ENCODE measurements at regions not wholly inside any gene's neighbourhood (a gene's known extent, or its start where the extent isn't known, plus 50 kb on each side); places are given as distances from the start of the nearest gene placed in this dataset.

DNA sequence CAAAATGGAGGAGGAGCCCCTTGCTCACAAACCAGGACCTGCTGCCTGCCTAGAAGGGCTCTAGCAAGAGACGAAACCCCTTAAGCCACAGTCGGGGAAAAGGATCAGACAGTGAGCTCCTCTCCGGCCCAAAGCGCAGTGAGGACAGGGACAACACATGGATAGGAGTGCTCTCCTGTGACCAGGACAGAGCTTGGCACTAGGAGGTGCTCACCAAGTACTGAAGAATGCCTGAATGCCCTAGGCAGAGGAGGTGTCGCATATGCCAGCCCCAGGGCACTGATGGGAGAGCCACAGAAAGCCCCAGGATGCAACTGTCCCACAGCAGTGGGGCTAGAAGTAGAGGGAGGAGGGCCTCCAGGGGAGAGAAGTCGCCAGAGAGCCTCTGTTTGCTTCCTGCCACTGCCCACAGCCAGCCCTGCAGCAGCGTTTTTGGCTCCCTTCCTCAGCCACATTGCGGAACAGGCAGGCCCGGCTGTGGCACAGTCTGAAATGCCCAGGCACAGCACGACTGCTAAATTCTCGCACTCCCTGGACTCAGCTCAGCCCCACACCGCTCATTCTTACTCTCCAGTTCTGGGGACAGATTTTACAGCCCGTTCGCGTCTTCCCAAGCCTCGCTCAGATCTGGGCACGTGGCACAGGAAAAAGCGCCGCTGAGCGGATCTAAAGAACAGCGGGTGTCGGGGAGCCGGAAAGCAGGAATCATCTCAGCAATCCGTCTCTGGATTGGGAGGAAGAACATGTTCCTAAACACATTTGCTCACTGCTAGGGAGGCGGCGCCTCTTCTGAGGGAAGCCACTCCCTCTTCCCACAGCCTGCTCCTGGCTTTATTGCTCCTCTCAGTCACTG lies 98.7 kb upstream of the POU3F3 start:
- Histone ChIP-seq H3K9ac (ENCODE audit: insufficient read depth, low read length, poor library complexity, severe bottlenecking) (peak overlapping the region; percentile 33), H4K20me1 (ENCODE audit: insufficient read depth, low read length) (no peaks in the 10 kb centered on the region), H2AFZ (ENCODE audit: insufficient read depth, low read depth, low read length, poor library complexity, severe bottlenecking) (peak overlapping the region; percentile 73), H3K4me3 (replicated peaks in 1 of 3; ENCODE audit: low read depth in 2 of 3, low read length in 3 of 3) (peak overlapping the region in 2 of 3 experiments; percentile 25 to 55), H3K4me2 (replicated peaks; ENCODE audit: extremely low read depth, low read length, poor library complexity, severe bottlenecking) (peak overlapping the region; percentile 69), H3K4me1 (ENCODE audit: control insufficient read depth in 1 of 2, insufficient read depth in 2 of 2, low read length in 2 of 2) (peaks cover 18 to 22% of the 10 kb centered on the region in 2 donors), H3K27me3 (ENCODE audit: control insufficient read depth in 2 of 2, insufficient read depth in 2 of 2, low read length in 2 of 2) (no peaks in the 10 kb centered on the region), H3K36me3 (replicated peaks in 1 of 2; ENCODE audit: control insufficient read depth in 1 of 2, insufficient read depth in 2 of 2, low read length in 2 of 2) (no peaks in the 10 kb centered on the region), H3K79me2 (ENCODE audit: insufficient read depth, low read length) (no peaks in the 10 kb centered on the region), H3K9me3 (replicated peaks in 1 of 2; ENCODE audit: control insufficient read depth in 1 of 2, insufficient read depth in 1 of 2, low read length in 2 of 2) (no peaks in the 10 kb centered on the region), H3K27ac (ENCODE audit: low read depth in 1 of 2, low read length in 2 of 2) (peak overlapping the region; percentile 15 to 29)
- H3K9me3 Mint-ChIP-seq, result peaks cover 0 to 3% (median 0%) of the 10 kb centered on the region in 7 donors
- peak overlapping the region; percentile 7 to 88 (median 68) for H3K27ac Mint-ChIP-seq
- peaks cover 33% of the 10 kb centered on the region for H3K4me1 Mint-ChIP-seq
- H3K36me3 Mint-ChIP-seq, result no peaks in the 10 kb centered on the region
- intact Hi-C loops (cut with micrococcal nuclease), result no loop called here
- 19% methylated on average over 25 of the region's 26 CpGs for WGBS (ENCODE audit: insufficient coverage)
- peak overlapping the region; percentile 55 to 87 for H3K4me3 Mint-ChIP-seq
- DNase-seq, result peak; percentile 23 to 48 (median 39)
- TF ChIP-seq, protein P1, sequence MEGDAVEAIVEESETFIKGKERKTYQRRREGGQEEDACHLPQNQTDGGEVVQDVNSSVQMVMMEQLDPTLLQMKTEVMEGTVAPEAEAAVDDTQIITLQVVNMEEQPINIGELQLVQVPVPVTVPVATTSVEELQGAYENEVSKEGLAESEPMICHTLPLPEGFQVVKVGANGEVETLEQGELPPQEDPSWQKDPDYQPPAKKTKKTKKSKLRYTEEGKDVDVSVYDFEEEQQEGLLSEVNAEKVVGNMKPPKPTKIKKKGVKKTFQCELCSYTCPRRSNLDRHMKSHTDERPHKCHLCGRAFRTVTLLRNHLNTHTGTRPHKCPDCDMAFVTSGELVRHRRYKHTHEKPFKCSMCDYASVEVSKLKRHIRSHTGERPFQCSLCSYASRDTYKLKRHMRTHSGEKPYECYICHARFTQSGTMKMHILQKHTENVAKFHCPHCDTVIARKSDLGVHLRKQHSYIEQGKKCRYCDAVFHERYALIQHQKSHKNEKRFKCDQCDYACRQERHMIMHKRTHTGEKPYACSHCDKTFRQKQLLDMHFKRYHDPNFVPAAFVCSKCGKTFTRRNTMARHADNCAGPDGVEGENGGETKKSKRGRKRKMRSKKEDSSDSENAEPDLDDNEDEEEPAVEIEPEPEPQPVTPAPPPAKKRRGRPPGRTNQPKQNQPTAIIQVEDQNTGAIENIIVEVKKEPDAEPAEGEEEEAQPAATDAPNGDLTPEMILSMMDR (IDR thresholded peaks at IDR 0.05), result no peak
- peaks cover 0 to 3% (median 1%) of the 10 kb centered on the region in 3 donors for H3K27me3 Mint-ChIP-seq (ENCODE audit: low read depth in 3 of 3)

DNA sequence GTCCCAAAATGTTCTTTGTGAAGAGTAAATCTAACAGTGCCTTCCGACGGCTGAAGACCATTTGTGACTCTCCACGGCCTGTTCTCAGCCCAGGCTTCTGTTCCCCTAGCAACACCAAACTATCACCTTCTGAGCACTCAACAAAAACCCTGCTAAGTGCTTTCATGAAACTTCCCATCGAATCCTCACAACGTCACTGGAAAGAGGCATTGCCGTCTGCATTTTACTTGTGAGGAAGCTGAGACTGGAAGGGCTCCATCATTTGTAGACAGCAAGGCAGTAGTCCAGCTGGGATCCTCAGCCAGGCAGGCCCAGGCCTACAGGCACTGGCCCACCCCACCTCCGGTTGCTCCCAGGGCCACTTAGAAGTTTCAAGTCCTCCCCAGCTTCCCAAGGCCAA lies 97.8 kb upstream of the POU3F3 start:
- TF ChIP-seq, protein P1 (IDR thresholded peaks at IDR 0.05), result no peak
- Histone ChIP-seq H3K79me2 (ENCODE audit: insufficient read depth, low read length) (no peaks in the 10 kb centered on the region), H3K36me3 (replicated peaks in 1 of 2; ENCODE audit: control insufficient read depth in 1 of 2, insufficient read depth in 2 of 2, low read length in 2 of 2) (no peaks in the 10 kb centered on the region), H3K9me3 (replicated peaks in 1 of 2; ENCODE audit: control insufficient read depth in 1 of 2, insufficient read depth in 1 of 2, low read length in 2 of 2) (no peaks in the 10 kb centered on the region), H3K9ac (ENCODE audit: insufficient read depth, low read length, poor library complexity, severe bottlenecking) (no peak overlapping the region), H3K27me3 (ENCODE audit: control insufficient read depth in 2 of 2, insufficient read depth in 2 of 2, low read length in 2 of 2) (no peaks in the 10 kb centered on the region), H4K20me1 (ENCODE audit: insufficient read depth, low read length) (no peaks in the 10 kb centered on the region), H3K4me3 (replicated peaks in 1 of 3; ENCODE audit: low read depth in 2 of 3, low read length in 3 of 3) (peak overlapping the region in 1 of 3 experiments; percentile 55), H2AFZ (ENCODE audit: insufficient read depth, low read depth, low read length, poor library complexity, severe bottlenecking) (peak overlapping the region; percentile 73), H3K4me2 (replicated peaks; ENCODE audit: extremely low read depth, low read length, poor library complexity, severe bottlenecking) (no peak overlapping the region), H3K27ac (ENCODE audit: low read depth in 1 of 2, low read length in 2 of 2) (no peak overlapping the region), H3K4me1 (ENCODE audit: control insufficient read depth in 1 of 2, insufficient read depth in 2 of 2, low read length in 2 of 2) (peaks cover 18 to 22% of the 10 kb centered on the region in 2 donors)
- Mint-ChIP-seq H3K9me3 (peaks cover 0 to 4% (median 0%) of the 10 kb centered on the region in 7 donors), H3K27ac (peak overlapping the region in 3 of 7 donors; percentile 7 to 88 (median 66)), H3K27me3 (ENCODE audit: low read depth in 3 of 3) (peaks cover 0 to 2% (median 0%) of the 10 kb centered on the region in 3 donors), H3K4me3 (peak overlapping the region; percentile 55 to 87), H3K36me3 (no peaks in the 10 kb centered on the region), H3K4me1 (peaks cover 33% of the 10 kb centered on the region)
- 92% methylated on average over 7 of the region's 7 CpGs for WGBS (ENCODE audit: insufficient coverage)
- intact Hi-C loops (cut with micrococcal nuclease), result no loop called here
- no peak for DNase-seq
